RWPE1 (cell line): ENCODE measurements at regions not wholly inside any gene's neighbourhood (a gene's known extent, or its start where the extent isn't known, plus 50 kb on each side); places are given as distances from the start of the nearest gene placed in this dataset.

Experiments used
- CTCF ChIA-PET: fragments of 350-600 bp; sonication (Branson Sonifier 250); formaldehyde crosslinking; extraction: SDS; loops from one replicate; lab custom pipeline; 2021; lab: Yijun Ruan, JAX
- POLR2A ChIA-PET: fragments of 400-600 bp; formaldehyde crosslinking; extraction: SDS; loops from one replicate; lab custom pipeline; 2020; ENCODE audit warnings: antibody characterized with exemption; ENCODE audit not compliant: low non-redundant PET; lab: Yijun Ruan, JAX
- DNase-seq: peaks from one replicate; pipeline ENCODE4 v3.0.0; 2012; ENCODE audit warnings: low spot score
- H3K27ac ChIP-seq: fragments of 450-650 bp; 2 replicates; pipeline ENCODE4 v1.5.1; 2017
- CTCF ChIP-seq: fragments of 450-650 bp; conservative IDR thresholded peaks from 2 replicates; pipeline ENCODE4 v1.5.1; 2017; ENCODE audit warnings: low read depth, mild to moderate bottlenecking

- H3K27ac ChIP-seq, result no peak overlapping the region
- CTCF ChIA-PET, result interaction anchor here (0.6 kb wide), 1 partner anchor 68 kb away, joined by 3 read pairs; no protein-coding TSS in a partner anchor
- TF ChIP-seq CTCF, result no peak
- POLR2A ChIA-PET, result no interaction called here
- no peak for DNase-seq
Observed at GRCh38 chr3:182524711-182525401, 268.4 kb upstream of the ATP11B start.

- no peak for TF ChIP-seq CTCF
- POLR2A ChIA-PET, result no interaction called here
- no peak for DNase-seq
- no peak overlapping the region for H3K27ac ChIP-seq
- CTCF ChIA-PET, result interaction anchor here (0.5 to 0.6 kb wide), 2 partner anchors 69 to 1176 kb away, joined by 3 to 9 read pairs; no protein-coding TSS in a partner anchor
Observed at GRCh38 chr3:182525766-182526374, 267.4 kb upstream of the ATP11B start.

- H3K27ac ChIP-seq, result no peak overlapping the region
- TF ChIP-seq CTCF, result no peak
- peak; percentile 8 for DNase-seq
- POLR2A ChIA-PET, result no interaction called here
- CTCF ChIA-PET, result no interaction called here
Observed at GRCh38 chr3:182527745-182528144, 265.6 kb upstream of the ATP11B start.

- POLR2A ChIA-PET, result no interaction called here
- H3K27ac ChIP-seq, result no peak overlapping the region
- no peak for TF ChIP-seq CTCF
- CTCF ChIA-PET, result interaction anchor here (0.6 kb wide), 1 partner anchor 39 kb away, joined by 5 read pairs; no protein-coding TSS in a partner anchor
- no peak for DNase-seq
Observed at GRCh38 chr3:182530316-182530715, 263.0 kb upstream of the ATP11B start.

GRCh38 chr3:182533394-182533793 lies 259.9 kb upstream of the ATP11B start:
- peak; percentile 8 for DNase-seq
- no peak overlapping the region for H3K27ac ChIP-seq
- ChIA-PET POLR2A (no interaction called here), CTCF (no interaction called here)
- TF ChIP-seq CTCF, result no peak

- H3K27ac ChIP-seq, result no peak overlapping the region
- no peak for TF ChIP-seq CTCF
- CTCF ChIA-PET, result no interaction called here
- POLR2A ChIA-PET, result no interaction called here
- DNase-seq, result no peak
Observed at GRCh38 chr3:182544542-182544941, 248.8 kb upstream of the ATP11B start.
